Astrocyte (in vitro differentiated cells and primary cell): ENCODE measurements at regions not wholly inside any gene's neighbourhood (a gene's known extent, or its start where the extent isn't known, plus 50 kb on each side); places are given as distances from the start of the nearest gene placed in this dataset.

Experiments used
- EZH2 ChIP-seq: IDR thresholded peaks from 2 replicates; pipeline ENCODE4 v1.6.1; 2012; ENCODE audit warnings: mild to moderate bottlenecking, low read length, inconsistent platforms; ENCODE audit not compliant: insufficient read depth
- TF ChIP-seq, protein P1 (sequence below): IDR thresholded peaks from 2 replicates; pipeline ENCODE4 v1.5.1; 2011; ENCODE audit warnings: low read depth, mild to moderate bottlenecking, inconsistent platforms, low read length, moderate library complexity; ENCODE audit not compliant: insufficient read depth

GRCh38 chr5:173486355-173487225, 129.9 kb downstream of the BOD1 start:
- TF ChIP-seq, protein P1, sequence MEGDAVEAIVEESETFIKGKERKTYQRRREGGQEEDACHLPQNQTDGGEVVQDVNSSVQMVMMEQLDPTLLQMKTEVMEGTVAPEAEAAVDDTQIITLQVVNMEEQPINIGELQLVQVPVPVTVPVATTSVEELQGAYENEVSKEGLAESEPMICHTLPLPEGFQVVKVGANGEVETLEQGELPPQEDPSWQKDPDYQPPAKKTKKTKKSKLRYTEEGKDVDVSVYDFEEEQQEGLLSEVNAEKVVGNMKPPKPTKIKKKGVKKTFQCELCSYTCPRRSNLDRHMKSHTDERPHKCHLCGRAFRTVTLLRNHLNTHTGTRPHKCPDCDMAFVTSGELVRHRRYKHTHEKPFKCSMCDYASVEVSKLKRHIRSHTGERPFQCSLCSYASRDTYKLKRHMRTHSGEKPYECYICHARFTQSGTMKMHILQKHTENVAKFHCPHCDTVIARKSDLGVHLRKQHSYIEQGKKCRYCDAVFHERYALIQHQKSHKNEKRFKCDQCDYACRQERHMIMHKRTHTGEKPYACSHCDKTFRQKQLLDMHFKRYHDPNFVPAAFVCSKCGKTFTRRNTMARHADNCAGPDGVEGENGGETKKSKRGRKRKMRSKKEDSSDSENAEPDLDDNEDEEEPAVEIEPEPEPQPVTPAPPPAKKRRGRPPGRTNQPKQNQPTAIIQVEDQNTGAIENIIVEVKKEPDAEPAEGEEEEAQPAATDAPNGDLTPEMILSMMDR = no peak
- no peak for TF ChIP-seq EZH2
